Stomach (tissue), 8 donors: ENCODE measurements at regions not wholly inside any gene's neighbourhood (a gene's known extent, or its start where the extent isn't known, plus 50 kb on each side); places are given as distances from the start of the nearest gene placed in this dataset.
A peak's percentile ranks its signal among the peaks of the same experiment; 100 is the strongest.

Source experiments
- DNase-seq, 2 donors: peaks; one replicate each; pipeline versions ENCODE4 v3.0.0 to v3.0.0-alpha.2; 2013 to 2019
- H3K27ac ChIP-seq, 5 donors: fragments of 200-600 bp in 4 of 5; sonication (generic) in 4 of 5; one replicate each; pipeline ENCODE4 v1.5.1; 2013 to 2019; ENCODE audit warnings: mild to moderate bottlenecking in 1 of 5, moderate library complexity in 1 of 5
- H3K27me3 ChIP-seq, 3 donors: fragments of 200-600 bp; sonication (generic); one replicate each; pipeline ENCODE4 v1.5.1; 2017 to 2019; ENCODE audit warnings: mixed run types in 1 of 3
- H3K36me3 ChIP-seq, 4 donors: fragments of 200-600 bp; sonication (generic); 1 replicate in 3 of 4; 2 replicates in 1 of 4; pipeline ENCODE4 v1.5.1; 2016 to 2019
- H3K4me1 ChIP-seq, 4 donors: fragments of 200-600 bp; sonication (generic); one replicate each; pipeline ENCODE4 v1.5.1; 2016 to 2019
- H3K4me3 ChIP-seq, 4 donors: fragments of 200-600 bp; sonication (generic) in 3 of 4; one replicate each; pipeline ENCODE4 v1.5.1; 2016 to 2019; ENCODE audit warnings: mild to moderate bottlenecking in 1 of 4
- H3K9me3 ChIP-seq, 4 donors: fragments of 200-600 bp; sonication (generic); one replicate each; pipeline ENCODE4 v1.5.1; 2016 to 2019
- EP300 ChIP-seq: sonication (generic); formaldehyde crosslinking; IDR thresholded peaks from one replicate; pipeline ENCODE4 v1.6.1; 2017; ENCODE audit warnings: antibody characterized with exemption
- POLR2A ChIP-seq, 4 donors: fragments of 450-650 bp; IDR thresholded peaks; one replicate each; pipeline ENCODE4 v1.6.1; 2016; ENCODE audit warnings: antibody characterized with exemption in 4 of 4, control low read depth in 2 of 4, mild to moderate bottlenecking in 1 of 4, moderate library complexity in 1 of 4
- POLR2AphosphoS5 ChIP-seq, 3 donors: sonication (generic); formaldehyde crosslinking; IDR thresholded peaks; one replicate each; pipeline ENCODE4 v1.6.1; 2016; ENCODE audit warnings: antibody characterized with exemption in 3 of 3
- WGBS, 5 donors: extraction: QIAGEN DNeasy Blood & Tissue Kit in 3 of 5; methylation state at CpG; one replicate each; pipeline versions ENCODE4 v1.1.5 to v1.1.7; 2013 to 2018; 5-methylcytosine and 5-hydroxymethylcytosine counted together
- intact Hi-C: fragments of 100-400 bp; cut with DNase I; formaldehyde crosslinking; loops from one replicate; pipeline ENCODE4 v1.15.1; 2023; ENCODE audit warnings: low total_unique reads
- TF ChIP-seq, protein P1 (sequence below), 7 experiments: fragments of 450-650 bp in 4 of 7; fragments of 200-600 bp in 3 of 7; sonication (generic) in 3 of 7; IDR thresholded peaks; one replicate each; pipeline ENCODE4 v1.5.1; 2016 to 2019; ENCODE audit warnings: antibody characterized with exemption in 7 of 7, control low read depth in 2 of 7, mild to moderate bottlenecking in 1 of 7
- donor health status: healthy with polysubstance abuse.
- donor health status: Bipolar disorder and iron deficiency.
- donor health status: healthy.

DNA sequence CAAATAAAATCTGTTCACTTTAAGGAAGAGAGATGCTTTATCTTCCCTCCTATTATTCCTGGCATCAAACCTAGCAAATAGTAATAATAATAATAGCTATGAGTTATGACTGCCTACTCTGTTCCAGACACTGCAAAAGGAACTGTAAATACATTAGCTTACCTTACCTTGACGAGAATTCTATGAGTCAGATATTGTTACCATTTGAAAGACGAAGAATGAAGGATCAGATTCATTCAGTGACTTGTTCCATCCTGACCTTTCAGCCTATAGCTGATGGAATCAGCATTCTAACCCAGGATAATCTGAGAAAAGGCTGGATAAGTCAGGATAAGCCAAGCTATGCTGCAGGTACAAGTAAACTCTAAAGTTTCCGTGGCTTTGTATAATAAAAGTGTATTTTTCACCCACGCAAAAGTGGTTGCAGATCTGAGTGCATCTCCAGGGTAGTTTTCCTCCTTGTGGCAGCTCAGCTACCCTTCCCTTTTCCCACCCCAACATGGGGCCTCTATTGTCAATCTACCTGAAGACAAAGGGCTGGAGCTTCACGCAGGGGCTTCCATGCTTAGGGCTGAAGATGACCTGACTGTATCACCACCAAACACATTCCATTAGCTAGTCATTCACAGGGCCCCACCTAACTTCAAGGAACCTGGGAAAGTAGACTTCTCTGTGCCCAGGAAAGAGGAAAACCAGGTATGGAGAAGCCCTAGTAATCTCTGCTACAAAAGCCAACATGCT, 57.2 kb upstream of the CCND2 start:
- Histone ChIP-seq H3K4me1 (no peaks in the 10 kb centered on the region), H3K9me3 (no peaks in the 10 kb centered on the region), H3K4me3 (no peak overlapping the region), H3K36me3 (no peaks in the 10 kb centered on the region), H3K27me3 (peaks cover 0 to 22% (median 0%) of the 10 kb centered on the region in 3 donors), H3K27ac (no peak overlapping the region)
- no peak for DNase-seq
- TF ChIP-seq POLR2A (IDR thresholded peaks at IDR 0.05) = no peak
- TF ChIP-seq POLR2AphosphoS5 (IDR thresholded peaks at IDR 0.05) = no peak
- TF ChIP-seq EP300 = no peak
- TF ChIP-seq, protein P1, sequence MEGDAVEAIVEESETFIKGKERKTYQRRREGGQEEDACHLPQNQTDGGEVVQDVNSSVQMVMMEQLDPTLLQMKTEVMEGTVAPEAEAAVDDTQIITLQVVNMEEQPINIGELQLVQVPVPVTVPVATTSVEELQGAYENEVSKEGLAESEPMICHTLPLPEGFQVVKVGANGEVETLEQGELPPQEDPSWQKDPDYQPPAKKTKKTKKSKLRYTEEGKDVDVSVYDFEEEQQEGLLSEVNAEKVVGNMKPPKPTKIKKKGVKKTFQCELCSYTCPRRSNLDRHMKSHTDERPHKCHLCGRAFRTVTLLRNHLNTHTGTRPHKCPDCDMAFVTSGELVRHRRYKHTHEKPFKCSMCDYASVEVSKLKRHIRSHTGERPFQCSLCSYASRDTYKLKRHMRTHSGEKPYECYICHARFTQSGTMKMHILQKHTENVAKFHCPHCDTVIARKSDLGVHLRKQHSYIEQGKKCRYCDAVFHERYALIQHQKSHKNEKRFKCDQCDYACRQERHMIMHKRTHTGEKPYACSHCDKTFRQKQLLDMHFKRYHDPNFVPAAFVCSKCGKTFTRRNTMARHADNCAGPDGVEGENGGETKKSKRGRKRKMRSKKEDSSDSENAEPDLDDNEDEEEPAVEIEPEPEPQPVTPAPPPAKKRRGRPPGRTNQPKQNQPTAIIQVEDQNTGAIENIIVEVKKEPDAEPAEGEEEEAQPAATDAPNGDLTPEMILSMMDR (IDR thresholded peaks at IDR 0.05) = no peak
- WGBS, 5 donors = 40 to 76% (median 72%) methylated on average over 5 of the region's 5 CpGs
- intact Hi-C loops = no loop called here

DNA sequence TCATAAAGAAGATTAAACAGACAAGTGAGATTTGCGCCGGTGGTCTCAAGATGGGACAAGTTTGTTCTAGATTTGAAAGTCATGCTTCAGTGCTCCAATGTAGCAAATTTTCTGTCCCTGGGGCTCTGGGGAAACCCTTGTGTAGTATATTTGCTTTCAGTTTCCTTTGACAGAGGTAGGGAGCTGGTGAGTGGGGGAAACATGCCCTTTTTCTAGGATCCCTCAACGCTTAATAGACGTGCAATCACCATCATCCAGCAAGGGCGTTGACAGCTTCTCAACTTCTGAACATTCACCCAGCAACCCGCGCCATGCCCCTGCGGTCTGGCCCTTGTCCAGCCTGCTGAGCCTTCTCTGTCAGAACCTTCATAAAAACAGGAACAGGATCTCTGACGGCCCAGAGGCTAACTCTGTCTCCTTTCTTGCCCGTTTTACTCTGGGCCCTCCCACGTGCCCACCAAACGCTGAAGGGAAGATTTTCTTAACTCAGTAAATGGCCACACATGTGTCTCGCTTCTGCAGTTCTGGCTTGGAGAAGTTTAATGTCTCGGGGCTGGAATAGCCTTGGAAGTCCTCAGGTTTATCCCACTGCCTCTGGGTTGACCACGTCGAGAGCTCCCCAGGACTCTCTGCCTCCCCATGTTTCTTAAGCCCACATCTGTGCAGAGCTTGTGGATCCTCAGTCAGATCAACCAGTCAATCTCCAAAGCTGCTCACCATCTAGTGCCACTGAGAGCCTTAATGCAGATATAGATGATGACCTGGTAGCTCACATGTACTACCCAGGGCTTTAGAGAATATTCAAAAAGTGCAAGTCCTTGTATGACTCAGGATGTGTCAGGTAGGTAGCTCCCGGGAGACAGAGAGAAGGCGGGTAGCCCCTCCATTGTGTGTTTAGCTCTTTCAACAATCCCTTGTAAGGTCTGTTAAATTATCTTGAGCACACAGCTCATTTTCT, 58.1 kb upstream of the CCND2 start:
- intact Hi-C loops = no loop called here
- no peak overlapping the region for H3K4me3 ChIP-seq

DNA sequence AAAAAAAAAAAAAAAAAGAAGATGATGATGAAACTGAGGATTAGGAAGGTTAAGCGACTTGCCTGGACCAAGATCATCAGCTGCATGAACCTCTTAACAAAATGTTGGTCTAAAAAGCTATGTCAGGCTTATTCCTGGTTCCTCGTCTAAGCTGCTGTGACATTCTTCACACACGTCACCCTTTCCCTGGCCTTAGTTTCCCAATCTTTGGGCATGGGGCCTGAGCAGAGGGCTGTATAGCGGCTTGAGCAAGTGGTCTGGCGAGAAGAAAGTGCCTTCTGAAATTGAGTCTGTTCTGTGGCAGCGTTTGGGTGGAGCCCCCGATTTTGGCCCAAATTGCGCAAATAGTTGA, 58.7 kb upstream of the CCND2 start:
- 77 to 89% (median 86%) methylated on average over 8 of the region's 8 CpGs for WGBS, 5 donors
- TF ChIP-seq EP300 = no peak
- TF ChIP-seq, protein P1 (IDR thresholded peaks at IDR 0.05) = no peak
- TF ChIP-seq POLR2AphosphoS5 (IDR thresholded peaks at IDR 0.05) = no peak
- TF ChIP-seq POLR2A (IDR thresholded peaks at IDR 0.05) = no peak
- Histone ChIP-seq H3K4me3 (no peak overlapping the region), H3K9me3 (no peaks in the 10 kb centered on the region), H3K36me3 (no peaks in the 10 kb centered on the region), H3K27ac (peak overlapping the region in 1 of 5 donors; percentile 9), H3K4me1 (no peaks in the 10 kb centered on the region), H3K27me3 (peaks cover 0 to 21% (median 0%) of the 10 kb centered on the region in 3 donors)
- intact Hi-C loops = no loop called here
- no peak for DNase-seq

More for the DNA sequence above, 58.1 kb upstream of the CCND2 start:
- Histone ChIP-seq H3K4me1 (no peaks in the 10 kb centered on the region), H3K36me3 (no peaks in the 10 kb centered on the region), H3K27ac (peak overlapping the region in 1 of 5 donors; percentile 9), H3K27me3 (peaks cover 0 to 23% (median 0%) of the 10 kb centered on the region in 3 donors), H3K9me3 (no peaks in the 10 kb centered on the region)
- TF ChIP-seq, protein P1 (IDR thresholded peaks at IDR 0.05) = no peak
- no peak for TF ChIP-seq POLR2A (IDR thresholded peaks at IDR 0.05)
- no peak for TF ChIP-seq POLR2AphosphoS5 (IDR thresholded peaks at IDR 0.05)
- WGBS, 5 donors = 59 to 73% (median 68%) methylated on average over 17 to 18 of the region's 18 CpGs
- peak; percentile 35 to 44 for DNase-seq

DNA sequence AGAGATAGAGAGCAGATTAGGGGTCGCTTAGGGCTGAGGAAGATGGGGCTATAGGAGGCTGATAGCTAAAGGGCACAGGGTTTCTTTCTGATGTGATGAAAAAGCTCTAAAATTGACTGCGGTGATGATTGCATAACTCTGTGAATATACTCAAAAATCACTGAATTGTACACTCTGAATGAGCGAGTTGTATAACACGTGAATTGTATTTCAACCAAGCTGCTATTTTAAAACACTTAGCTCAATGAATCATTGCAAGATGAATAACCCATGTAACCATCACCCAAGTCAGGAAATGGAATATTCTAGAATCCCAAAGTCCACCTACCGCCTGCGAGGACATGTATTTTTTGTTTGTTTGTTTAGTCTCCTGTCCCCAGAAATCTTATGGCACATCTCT, 60.1 kb upstream of the CCND2 start:
- intact Hi-C loops = no loop called here
- no peaks in the 10 kb centered on the region for H3K36me3 ChIP-seq
- WGBS, 5 donors = 72 to 91% (median 77%) methylated on average over 6 of the region's 6 CpGs
- H3K4me1 ChIP-seq = no peaks in the 10 kb centered on the region
- TF ChIP-seq POLR2A (IDR thresholded peaks at IDR 0.05) (no peak), EP300 (no peak), POLR2AphosphoS5 (IDR thresholded peaks at IDR 0.05) (no peak)
- TF ChIP-seq, protein P1 (IDR thresholded peaks at IDR 0.05) = no peak
- H3K9me3 ChIP-seq = no peaks in the 10 kb centered on the region
- H3K4me3 ChIP-seq = no peak overlapping the region
- peaks cover 0 to 21% (median 0%) of the 10 kb centered on the region in 3 donors for H3K27me3 ChIP-seq
- no peak overlapping the region for H3K27ac ChIP-seq
- no peak for DNase-seq
